OCI-LY1 (cell line): ENCODE measurements at regions not wholly inside any gene's neighbourhood (a gene's known extent, or its start where the extent isn't known, plus 50 kb on each side); places are given as distances from the start of the nearest gene placed in this dataset.

Experiments
- H2AFZ ChIP-seq: fragments of 200-600 bp; sonication (generic), shearing (Covaris generic); 2 replicates; pipeline ENCODE4 v1.6.0; 2014; ENCODE audit warnings: antibody characterized with exemption, mild to moderate bottlenecking, low read length
- H3F3A ChIP-seq: fragments of 200-600 bp; sonication (generic), shearing (Covaris generic); 2 replicates; pipeline ENCODE4 v1.6.0; 2014; ENCODE audit warnings: mild to moderate bottlenecking, antibody characterized with exemption, low read length, moderate library complexity; ENCODE audit not compliant: insufficient read depth
- H3K27ac ChIP-seq: fragments of 200-600 bp; sonication (generic); 2 replicates; pipeline ENCODE4 v1.5.1; 2014; ENCODE audit warnings: low read length, mixed run types, mild to moderate bottlenecking, low read depth; ENCODE audit not compliant: poor library complexity, severe bottlenecking
- H3K27me3 ChIP-seq: fragments of 200-600 bp; sonication (generic); 2 replicates; pipeline ENCODE4 v1.6.0; 2014; ENCODE audit warnings: antibody characterized with exemption, mild to moderate bottlenecking, low read length, moderate library complexity; ENCODE audit not compliant: insufficient read depth
- H3K36me3 ChIP-seq: fragments of 200-600 bp; sonication (generic); 2 replicates; pipeline ENCODE4 v1.6.1; 2014; ENCODE audit warnings: mild to moderate bottlenecking, antibody characterized with exemption, low read length, moderate library complexity, mixed read lengths; ENCODE audit not compliant: insufficient read depth
- H3K4me1 ChIP-seq: fragments of 200-600 bp; sonication (generic); 2 replicates; pipeline ENCODE4 v1.5.1; 2014; ENCODE audit warnings: mild to moderate bottlenecking, low read length, moderate library complexity; ENCODE audit not compliant: insufficient read depth, severe bottlenecking
- H3K4me2 ChIP-seq: fragments of 200-600 bp; sonication (generic), shearing (Covaris generic); 2 replicates; pipeline ENCODE4 v1.6.1; 2014; ENCODE audit warnings: low read length
- H3K4me3 ChIP-seq: fragments of 200-600 bp; sonication (generic); 2 replicates; pipeline ENCODE4 v1.5.1; 2014; ENCODE audit warnings: low read length, low read depth, mild to moderate bottlenecking, mixed read lengths; ENCODE audit not compliant: poor library complexity, severe bottlenecking
- H3K79me2 ChIP-seq: fragments of 200-600 bp; shearing (Covaris generic); 2 replicates; pipeline ENCODE4 v1.6.1; 2016; ENCODE audit warnings: mixed run types, low read length, mixed read lengths; ENCODE audit not compliant: insufficient read depth
- H3K9ac ChIP-seq: fragments of 200-600 bp; sonication (generic), shearing (Covaris generic); 2 replicates; pipeline ENCODE4 v1.6.1; 2014; ENCODE audit warnings: mild to moderate bottlenecking, low read length, mixed read lengths
- H3K9me2 ChIP-seq: fragments of 200-600 bp; sonication (generic), shearing (Covaris generic); 2 replicates; pipeline ENCODE4 v1.6.1; 2014; ENCODE audit warnings: low read depth, mild to moderate bottlenecking, low read length, mixed read lengths
- H3K9me3 ChIP-seq: fragments of 200-600 bp; shearing (Covaris generic); 2 replicates; pipeline ENCODE4 v1.6.1; 2014; ENCODE audit warnings: low read length, mixed read lengths
- H4K20me1 ChIP-seq: fragments of 200-600 bp; sonication (generic), shearing (Covaris generic); 2 replicates; pipeline ENCODE4 v1.6.0; 2016; ENCODE audit warnings: mild to moderate bottlenecking, low read length; ENCODE audit not compliant: insufficient read depth
- EZH2 ChIP-seq: fragments of 200-600 bp; sonication (generic), shearing (Covaris generic); IDR thresholded peaks from 2 replicates; pipeline ENCODE4 v1.8.0; 2017; ENCODE audit warnings: borderline replicate concordance, mixed run types, mild to moderate bottlenecking, antibody characterized with exemption, low read length, moderate library complexity, mixed read lengths
- TF ChIP-seq, protein P1 (sequence below): fragments of 200-600 bp; sonication (generic), shearing (Covaris generic); IDR thresholded peaks from 2 replicates; pipeline ENCODE4 v1.5.1; 2017; ENCODE audit warnings: mild to moderate bottlenecking, antibody characterized with exemption, low read length, moderate library complexity, mixed read lengths

DNA sequence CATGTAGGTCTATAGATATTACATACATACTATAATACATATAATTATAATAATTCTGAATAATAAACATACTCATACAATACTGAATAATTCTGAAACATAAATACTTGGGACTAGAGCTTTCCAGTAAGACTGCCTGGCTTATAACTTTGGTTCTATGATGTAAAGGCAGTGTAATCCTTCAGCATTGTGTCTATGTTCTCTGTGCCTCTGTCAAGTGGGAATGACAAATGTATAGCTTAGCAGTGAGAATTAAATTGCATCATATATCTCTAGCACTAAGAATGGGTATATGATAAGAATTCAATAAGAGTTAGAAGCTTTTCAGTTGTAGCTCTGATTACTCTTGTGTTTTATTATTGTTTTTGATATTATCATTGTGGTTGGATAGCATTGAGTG is 1469.3 kb downstream of the CDH8 start:
- Histone ChIP-seq H3K9me2 (no peaks in the 10 kb centered on the region), H3K9ac (no peak overlapping the region), H4K20me1 (no peaks in the 10 kb centered on the region), H2AFZ (no peak overlapping the region), H3K4me3 (no peak overlapping the region), H3K36me3 (no peaks in the 10 kb centered on the region), H3K27ac (no peak overlapping the region), H3K4me2 (no peak overlapping the region), H3F3A (no peaks in the 10 kb centered on the region), H3K79me2 (no peaks in the 10 kb centered on the region), H3K27me3 (no peaks in the 10 kb centered on the region), H3K4me1 (no peaks in the 10 kb centered on the region), H3K9me3 (no peaks in the 10 kb centered on the region)
- TF ChIP-seq, protein P1, sequence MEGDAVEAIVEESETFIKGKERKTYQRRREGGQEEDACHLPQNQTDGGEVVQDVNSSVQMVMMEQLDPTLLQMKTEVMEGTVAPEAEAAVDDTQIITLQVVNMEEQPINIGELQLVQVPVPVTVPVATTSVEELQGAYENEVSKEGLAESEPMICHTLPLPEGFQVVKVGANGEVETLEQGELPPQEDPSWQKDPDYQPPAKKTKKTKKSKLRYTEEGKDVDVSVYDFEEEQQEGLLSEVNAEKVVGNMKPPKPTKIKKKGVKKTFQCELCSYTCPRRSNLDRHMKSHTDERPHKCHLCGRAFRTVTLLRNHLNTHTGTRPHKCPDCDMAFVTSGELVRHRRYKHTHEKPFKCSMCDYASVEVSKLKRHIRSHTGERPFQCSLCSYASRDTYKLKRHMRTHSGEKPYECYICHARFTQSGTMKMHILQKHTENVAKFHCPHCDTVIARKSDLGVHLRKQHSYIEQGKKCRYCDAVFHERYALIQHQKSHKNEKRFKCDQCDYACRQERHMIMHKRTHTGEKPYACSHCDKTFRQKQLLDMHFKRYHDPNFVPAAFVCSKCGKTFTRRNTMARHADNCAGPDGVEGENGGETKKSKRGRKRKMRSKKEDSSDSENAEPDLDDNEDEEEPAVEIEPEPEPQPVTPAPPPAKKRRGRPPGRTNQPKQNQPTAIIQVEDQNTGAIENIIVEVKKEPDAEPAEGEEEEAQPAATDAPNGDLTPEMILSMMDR = no peak
- no peak for TF ChIP-seq EZH2

DNA sequence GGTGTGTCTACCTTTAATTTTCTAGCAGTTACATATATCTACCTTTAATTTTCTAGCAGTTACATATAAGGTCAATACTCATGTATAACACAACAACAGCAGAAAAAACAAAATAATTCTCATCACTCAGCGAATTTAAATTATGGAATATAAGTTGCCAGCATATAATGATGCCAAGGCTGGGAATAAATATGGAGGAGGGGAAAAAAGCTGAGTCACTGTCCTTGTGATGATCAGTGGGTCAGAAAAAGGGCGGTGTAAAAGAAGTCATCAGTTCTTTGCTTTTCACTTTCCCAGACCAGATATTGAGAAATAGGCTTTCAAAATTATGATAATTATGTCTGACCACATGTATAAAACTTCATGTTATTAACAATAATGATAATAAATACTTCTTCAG is 1471.7 kb downstream of the CDH8 start:
- H3K36me3 ChIP-seq = no peaks in the 10 kb centered on the region
- H3K27ac ChIP-seq = no peak overlapping the region
- no peak overlapping the region for H3K4me3 ChIP-seq
- no peaks in the 10 kb centered on the region for H3K27me3 ChIP-seq
- no peak overlapping the region for H3K4me2 ChIP-seq
- no peaks in the 10 kb centered on the region for H3K4me1 ChIP-seq
- H4K20me1 ChIP-seq = no peaks in the 10 kb centered on the region
- no peaks in the 10 kb centered on the region for H3K9me2 ChIP-seq
- H3K9me3 ChIP-seq = no peaks in the 10 kb centered on the region
- TF ChIP-seq EZH2 = no peak
- TF ChIP-seq, protein P1 = no peak
- no peak overlapping the region for H2AFZ ChIP-seq
- no peak overlapping the region for H3K9ac ChIP-seq
- H3K79me2 ChIP-seq = no peaks in the 10 kb centered on the region
- no peaks in the 10 kb centered on the region for H3F3A ChIP-seq

DNA sequence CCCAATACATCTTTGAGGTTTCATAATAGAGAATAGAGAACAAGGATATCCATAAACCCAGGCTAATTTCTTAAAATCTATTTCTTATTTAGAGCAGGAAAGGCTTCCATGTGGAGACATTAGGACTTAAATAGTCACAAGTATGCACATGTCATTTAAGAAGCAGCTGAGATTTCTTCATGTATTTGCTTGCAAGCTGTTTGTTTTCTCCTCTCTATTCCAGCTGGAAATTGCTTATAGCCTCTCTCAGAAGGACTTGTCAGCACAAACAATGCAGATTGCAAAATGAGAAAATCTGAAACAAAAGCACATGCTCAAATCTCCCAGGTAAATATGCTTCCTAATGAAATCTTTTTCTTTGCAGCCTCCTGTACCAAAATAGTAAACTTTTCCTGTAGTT is 1473.1 kb downstream of the CDH8 start:
- H3K79me2 ChIP-seq = no peaks in the 10 kb centered on the region
- H3K9me2 ChIP-seq = no peaks in the 10 kb centered on the region
- no peak overlapping the region for H3K4me2 ChIP-seq
- no peak overlapping the region for H3K27ac ChIP-seq
- H2AFZ ChIP-seq = no peak overlapping the region
- H3K9me3 ChIP-seq = no peaks in the 10 kb centered on the region
- TF ChIP-seq EZH2 = no peak
- TF ChIP-seq, protein P1 = no peak
- H3K36me3 ChIP-seq = no peaks in the 10 kb centered on the region
- no peaks in the 10 kb centered on the region for H3K4me1 ChIP-seq
- H4K20me1 ChIP-seq = no peaks in the 10 kb centered on the region
- no peaks in the 10 kb centered on the region for H3F3A ChIP-seq
- H3K4me3 ChIP-seq = no peak overlapping the region
- no peaks in the 10 kb centered on the region for H3K27me3 ChIP-seq
- H3K9ac ChIP-seq = no peak overlapping the region
